ENCODE measurements at regions not wholly inside any gene's neighbourhood (a gene's known extent, or its start where the extent isn't known, plus 50 kb on each side); places are given as distances from the start of the nearest gene placed in this dataset.

GRCh38 chr12:127832172-127832571 lies 434.8 kb upstream of the TMEM132C start:
- no peak for TF ChIP-seq CTCF (conservative IDR thresholded peaks at IDR 0.05)
- TF ChIP-seq ZFX (IDR thresholded peaks at IDR 0.05), result no peak
